ENCODE measurements at regions not wholly inside any gene's neighbourhood (a gene's known extent, or its start where the extent isn't known, plus 50 kb on each side); places are given as distances from the start of the nearest gene placed in this dataset.
A peak's percentile ranks its signal among the peaks of the same experiment; 100 is the strongest.

GRCh38 chr18:25612466-25612865 is 260.5 kb upstream of the ZNF521 start:
- peak overlapping the region; percentile 80; the same call in 1 of the 2 replicates for H2AFZ ChIP-seq
- no peak for TF ChIP-seq POLR2AphosphoS5 (IDR thresholded peaks at IDR 0.05; ENCODE audit: low read depth)
- no peak for TF ChIP-seq CTCF (conservative IDR thresholded peaks at IDR 0.05; ENCODE audit: low read depth in 2 of 2)
- no peaks in the 10 kb centered on the region for H3K36me3 ChIP-seq (ENCODE audit: insufficient read depth)
- no peak overlapping the region for H3K4me3 ChIP-seq
- Mint-ChIP-seq H3K27ac (no peak overlapping the region), H3K27me3 (ENCODE audit: insufficient read depth, low read depth, poor library complexity) (no peaks in the 10 kb centered on the region), H3K4me3 (no peak overlapping the region), H3K4me1 (peaks cover 9% of the 10 kb centered on the region), H3K9me3 (no peaks in the 10 kb centered on the region), H3K36me3 (ENCODE audit: low read depth) (no peaks in the 10 kb centered on the region)
- H4K20me1 ChIP-seq (replicated peaks; ENCODE audit: insufficient read depth): no peaks in the 10 kb centered on the region
- H3K4me1 ChIP-seq (ENCODE audit: insufficient read depth): peaks cover 3% of the 10 kb centered on the region; the same call in 1 of the 2 replicates
- H3K4me2 ChIP-seq: no peak overlapping the region
- DNase-seq (ENCODE audit: low spot score): no peak
- H3K79me2 ChIP-seq (replicated peaks; ENCODE audit: insufficient read depth): no peaks in the 10 kb centered on the region
- no peak overlapping the region for H3K27ac ChIP-seq (ENCODE audit: low read depth)
- ATAC-seq: no peak
- no peaks in the 10 kb centered on the region for H3K9me2 ChIP-seq (ENCODE audit: insufficient read depth)
- no peaks in the 10 kb centered on the region for H3F3A ChIP-seq (replicated peaks; ENCODE audit: low read depth)
- H3K27me3 ChIP-seq (ENCODE audit: insufficient read depth): no peaks in the 10 kb centered on the region

- H3K4me1 ChIP-seq (ENCODE audit: insufficient read depth): peaks cover under 1% of the 10 kb centered on the region; the same call in 1 of the 2 replicates
- no peaks in the 10 kb centered on the region for H3K79me2 ChIP-seq (replicated peaks; ENCODE audit: insufficient read depth)
- no peak overlapping the region for H3K4me2 ChIP-seq
- DNase-seq (ENCODE audit: low spot score) (no peak), ATAC-seq (no peak)
- no peak overlapping the region for H3K4me3 ChIP-seq
- H4K20me1 ChIP-seq (replicated peaks; ENCODE audit: insufficient read depth): no peaks in the 10 kb centered on the region
- H3K27me3 ChIP-seq (ENCODE audit: insufficient read depth): no peaks in the 10 kb centered on the region
- H3F3A ChIP-seq (replicated peaks; ENCODE audit: low read depth): no peaks in the 10 kb centered on the region
- Mint-ChIP-seq H3K4me1 (peaks cover 3% of the 10 kb centered on the region), H3K9me3 (no peaks in the 10 kb centered on the region), H3K27ac (no peak overlapping the region), H3K4me3 (no peak overlapping the region), H3K36me3 (ENCODE audit: low read depth) (no peaks in the 10 kb centered on the region), H3K27me3 (ENCODE audit: insufficient read depth, low read depth, poor library complexity) (peaks cover 3% of the 10 kb centered on the region)
- no peaks in the 10 kb centered on the region for H3K9me2 ChIP-seq (ENCODE audit: insufficient read depth)
- no peak overlapping the region for H3K27ac ChIP-seq (ENCODE audit: low read depth)
- H3K36me3 ChIP-seq (ENCODE audit: insufficient read depth): no peaks in the 10 kb centered on the region
- TF ChIP-seq CREB1 (CRISPR knock-in tag; IDR thresholded peaks at IDR 0.05; ENCODE audit: low read depth) (no peak), JUNB (IDR thresholded peaks at IDR 0.05; ENCODE audit: unreplicated experiment) (no peak), ZNF462 (CRISPR knock-in tag; IDR thresholded peaks at IDR 0.05) (no peak), CTCF (conservative IDR thresholded peaks at IDR 0.05; ENCODE audit: low read depth in 2 of 2) (no peak)
- H2AFZ ChIP-seq: no peak overlapping the region
Observed at GRCh38 chr18:25608091-25608490, 256.1 kb upstream of the ZNF521 start.

All from GM23338 (cell line).